ENCODE measurements at regions not wholly inside any gene's neighbourhood (a gene's known extent, or its start where the extent isn't known, plus 50 kb on each side); places are given as distances from the start of the nearest gene placed in this dataset.

- no peak for TF ChIP-seq CTCF (conservative IDR thresholded peaks at IDR 0.05; ENCODE audit: low read length)
- no peak overlapping the region for H3K4me3 ChIP-seq (ENCODE audit: low read length)
- DNase-seq (ENCODE audit: low read depth): peak; percentile 90
Observed at GRCh38 chr9:16202914-16203728, 650.3 kb downstream of the CCDC171 start.

- DNase-seq (ENCODE audit: low read depth): no peak
- TF ChIP-seq CTCF (conservative IDR thresholded peaks at IDR 0.05; ENCODE audit: low read length): no peak
- H3K4me3 ChIP-seq (ENCODE audit: low read length): no peak overlapping the region
Observed at GRCh38 chr9:16203729-16204573, 651.1 kb downstream of the CCDC171 start.

GRCh38 chr9:16205455-16205854 lies 652.6 kb downstream of the CCDC171 start:
- H3K4me3 ChIP-seq (ENCODE audit: low read length): no peak overlapping the region
- no peak for DNase-seq (ENCODE audit: low read depth)
- no peak for TF ChIP-seq CTCF (conservative IDR thresholded peaks at IDR 0.05; ENCODE audit: low read length)

GRCh38 chr9:16206518-16206917 lies 653.7 kb downstream of the CCDC171 start:
- TF ChIP-seq CTCF (conservative IDR thresholded peaks at IDR 0.05; ENCODE audit: low read length): no peak
- no peak for DNase-seq (ENCODE audit: low read depth)
- H3K4me3 ChIP-seq (ENCODE audit: low read length): no peak overlapping the region

- H3K4me3 ChIP-seq (ENCODE audit: low read length): no peak overlapping the region
- TF ChIP-seq CTCF (conservative IDR thresholded peaks at IDR 0.05; ENCODE audit: low read length): no peak
- peak; percentile 48 for DNase-seq (ENCODE audit: low read depth)
Observed at GRCh38 chr9:16207161-16207560, 654.3 kb downstream of the CCDC171 start.

GRCh38 chr9:16210440-16210839 lies 657.6 kb downstream of the CCDC171 start:
- DNase-seq (ENCODE audit: low read depth): no peak
- no peak for TF ChIP-seq CTCF (conservative IDR thresholded peaks at IDR 0.05; ENCODE audit: low read length)
- no peak overlapping the region for H3K4me3 ChIP-seq (ENCODE audit: low read length)

All from AG10803 (cell line).